Neuron (in vitro differentiated cells): ENCODE measurements at regions not wholly inside any gene's neighbourhood (a gene's known extent, or its start where the extent isn't known, plus 50 kb on each side); places are given as distances from the start of the nearest gene placed in this dataset.

Source experiments
- H2AFZ ChIP-seq: one replicate; pipeline ENCODE4 v1.6.1; 2013; ENCODE audit warnings: low read depth, mild to moderate bottlenecking, inconsistent platforms, low read length, moderate library complexity
- H3K27me3 ChIP-seq: one replicate; pipeline ENCODE4 v1.6.1; 2013; ENCODE audit warnings: low read length; ENCODE audit not compliant: insufficient read depth
- H3K36me3 ChIP-seq: one replicate; pipeline ENCODE4 v1.6.1; 2013; ENCODE audit warnings: low read length; ENCODE audit not compliant: insufficient read depth
- H3K4me1 ChIP-seq: one replicate; pipeline ENCODE4 v1.6.1; 2013; ENCODE audit warnings: low read length; ENCODE audit not compliant: insufficient read depth
- H3K4me3 ChIP-seq: 2 replicates; pipeline ENCODE4 v1.5.1; 2013; ENCODE audit warnings: mild to moderate bottlenecking, low read length, moderate library complexity
- H3K9me3 ChIP-seq: one replicate; pipeline ENCODE4 v1.6.1; 2013; ENCODE audit warnings: low read length

DNA sequence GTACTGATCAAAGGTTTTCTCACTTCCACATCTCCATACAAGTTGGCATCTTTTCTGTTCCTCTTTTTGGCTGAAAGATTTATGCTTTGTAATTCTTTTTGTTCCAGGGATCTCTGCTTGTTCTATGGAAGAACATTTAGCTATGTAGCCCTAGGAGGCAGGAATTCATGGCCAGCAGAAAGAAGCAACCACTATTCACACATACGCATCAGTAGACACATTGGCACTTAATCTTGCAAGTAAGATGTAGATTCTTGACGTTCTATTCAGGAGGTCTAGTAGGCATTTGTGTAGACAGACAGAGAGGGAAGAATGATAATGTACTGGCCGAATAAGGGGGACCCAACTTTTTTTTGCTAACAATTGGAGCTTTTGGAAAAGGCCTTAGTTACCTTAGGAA is 336.0 kb downstream of the NUF2 start:
- Histone ChIP-seq H3K9me3 (no peaks in the 10 kb centered on the region), H2AFZ (no peak overlapping the region), H3K27me3 (no peaks in the 10 kb centered on the region), H3K36me3 (no peaks in the 10 kb centered on the region), H3K4me3 (no peak overlapping the region), H3K4me1 (no peaks in the 10 kb centered on the region)

DNA sequence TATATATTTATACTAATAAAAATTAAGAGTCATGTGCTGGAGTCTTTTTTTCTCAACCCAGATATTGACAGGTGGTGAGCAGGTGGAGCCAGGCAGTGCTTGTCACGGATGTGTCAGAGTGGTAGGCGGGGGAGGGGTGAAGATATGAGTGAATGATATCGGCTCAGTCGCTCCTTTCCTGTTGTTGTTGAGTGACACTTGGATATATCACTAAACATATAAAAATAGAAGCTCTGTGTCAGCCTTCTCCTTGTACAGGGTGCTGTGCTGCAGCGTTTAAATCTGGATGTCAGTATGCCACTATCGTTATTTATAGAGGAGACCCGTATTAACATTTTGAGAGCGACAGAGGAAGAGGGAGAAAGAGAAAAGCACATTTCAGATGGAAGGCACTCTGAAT is 339.6 kb downstream of the NUF2 start:
- no peak overlapping the region for H2AFZ ChIP-seq
- H3K4me3 ChIP-seq, result no peak overlapping the region
- no peaks in the 10 kb centered on the region for H3K4me1 ChIP-seq
- H3K9me3 ChIP-seq, result no peaks in the 10 kb centered on the region
- no peaks in the 10 kb centered on the region for H3K27me3 ChIP-seq
- H3K36me3 ChIP-seq, result no peaks in the 10 kb centered on the region

DNA sequence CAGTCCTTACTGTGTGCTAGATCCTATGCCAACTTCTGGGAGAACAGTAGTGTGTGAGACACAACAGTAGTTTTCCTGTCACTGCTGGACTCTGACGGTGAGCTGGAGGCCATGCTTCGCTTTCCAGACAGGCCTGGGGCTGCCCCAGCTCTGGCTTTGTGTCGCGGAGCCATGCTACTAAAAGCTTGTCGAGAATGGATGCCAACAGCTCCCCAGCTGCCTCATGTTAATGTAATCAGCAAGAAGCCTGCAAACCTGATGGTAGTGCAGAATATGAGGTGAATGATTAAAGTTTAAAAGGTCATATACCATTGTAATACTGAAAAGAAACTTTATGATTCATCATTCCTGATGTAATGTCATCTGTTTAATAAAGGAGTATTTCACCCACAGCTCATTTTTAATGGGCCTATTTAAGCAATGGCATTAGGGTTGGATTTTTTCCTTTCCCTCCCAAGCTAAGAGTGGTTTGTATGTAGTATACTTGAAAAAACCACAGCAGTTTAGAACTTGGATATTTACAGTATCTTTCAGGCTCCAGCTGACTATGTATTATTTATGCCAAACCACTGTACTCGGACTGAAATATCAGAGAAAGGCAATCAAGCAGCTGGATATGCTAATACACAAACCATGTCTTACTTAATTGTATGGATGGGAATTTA is 343.0 kb downstream of the NUF2 start:
- Histone ChIP-seq H3K27me3 (no peaks in the 10 kb centered on the region), H3K4me3 (no peak overlapping the region), H2AFZ (no peak overlapping the region), H3K4me1 (no peaks in the 10 kb centered on the region), H3K36me3 (no peaks in the 10 kb centered on the region), H3K9me3 (no peaks in the 10 kb centered on the region)

DNA sequence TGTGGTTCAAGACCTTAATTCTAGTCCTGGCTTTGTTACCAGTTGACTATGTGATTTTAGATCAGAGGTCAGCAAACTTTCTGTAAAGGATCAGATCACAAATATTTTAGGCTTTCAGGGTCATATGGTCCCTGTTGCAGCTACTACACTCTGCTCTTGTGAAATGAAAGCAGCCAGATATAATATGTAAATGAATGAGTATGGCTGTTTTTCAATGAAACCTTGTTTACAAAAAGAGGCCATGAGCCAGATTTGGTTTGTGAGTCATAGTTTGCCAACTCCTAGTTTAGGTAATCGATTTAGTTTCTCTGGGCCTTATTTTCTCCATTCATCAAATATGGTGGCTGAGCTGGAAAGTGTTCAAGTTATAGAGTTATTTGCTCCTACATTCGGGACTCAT is 346.7 kb downstream of the NUF2 start:
- Histone ChIP-seq H3K9me3 (no peaks in the 10 kb centered on the region), H3K4me1 (no peaks in the 10 kb centered on the region), H3K4me3 (no peak overlapping the region)

DNA sequence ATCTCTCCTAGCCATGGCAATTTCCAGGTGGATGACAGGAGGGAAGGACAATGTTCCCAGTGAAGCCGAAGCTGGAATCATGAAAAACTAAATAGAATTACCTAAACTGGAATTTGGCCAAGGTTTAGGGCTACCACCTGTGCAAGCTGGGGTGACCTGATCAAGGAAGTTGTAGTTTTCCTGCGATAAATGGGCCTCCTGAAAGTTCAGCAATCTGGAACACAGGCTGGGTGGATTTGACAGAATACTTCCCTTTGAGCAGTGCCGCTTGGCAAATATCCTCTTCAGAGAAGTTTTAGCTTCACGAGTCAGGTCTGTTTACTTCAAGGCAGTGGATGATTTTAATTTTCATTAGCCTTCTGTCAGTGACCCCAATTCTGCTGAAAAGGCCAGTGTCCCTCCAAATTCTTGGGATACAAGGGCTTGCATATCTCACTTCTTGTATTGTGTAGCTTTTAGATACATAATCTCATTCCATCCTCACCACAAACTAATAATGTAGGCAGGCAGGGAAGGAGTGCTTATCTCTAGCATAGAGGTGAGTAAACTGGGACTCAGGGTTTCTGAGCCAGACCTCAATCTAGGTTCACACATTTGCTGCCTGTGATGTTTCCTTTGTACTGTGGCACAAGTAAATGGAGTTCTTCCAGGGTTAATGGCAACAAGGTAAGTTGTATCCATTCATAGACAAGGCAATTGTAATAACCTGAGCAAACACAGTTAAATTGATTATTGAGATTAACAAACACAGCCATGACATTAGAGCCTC is 349.4 kb downstream of the NUF2 start:
- Histone ChIP-seq H3K4me3 (no peak overlapping the region), H3K36me3 (no peaks in the 10 kb centered on the region), H3K9me3 (no peaks in the 10 kb centered on the region), H3K4me1 (no peaks in the 10 kb centered on the region), H2AFZ (no peak overlapping the region), H3K27me3 (no peaks in the 10 kb centered on the region)

More for the DNA sequence above, 346.7 kb downstream of the NUF2 start:
- no peaks in the 10 kb centered on the region for H3K36me3 ChIP-seq
- no peaks in the 10 kb centered on the region for H3K27me3 ChIP-seq
- H2AFZ ChIP-seq, result no peak overlapping the region

DNA sequence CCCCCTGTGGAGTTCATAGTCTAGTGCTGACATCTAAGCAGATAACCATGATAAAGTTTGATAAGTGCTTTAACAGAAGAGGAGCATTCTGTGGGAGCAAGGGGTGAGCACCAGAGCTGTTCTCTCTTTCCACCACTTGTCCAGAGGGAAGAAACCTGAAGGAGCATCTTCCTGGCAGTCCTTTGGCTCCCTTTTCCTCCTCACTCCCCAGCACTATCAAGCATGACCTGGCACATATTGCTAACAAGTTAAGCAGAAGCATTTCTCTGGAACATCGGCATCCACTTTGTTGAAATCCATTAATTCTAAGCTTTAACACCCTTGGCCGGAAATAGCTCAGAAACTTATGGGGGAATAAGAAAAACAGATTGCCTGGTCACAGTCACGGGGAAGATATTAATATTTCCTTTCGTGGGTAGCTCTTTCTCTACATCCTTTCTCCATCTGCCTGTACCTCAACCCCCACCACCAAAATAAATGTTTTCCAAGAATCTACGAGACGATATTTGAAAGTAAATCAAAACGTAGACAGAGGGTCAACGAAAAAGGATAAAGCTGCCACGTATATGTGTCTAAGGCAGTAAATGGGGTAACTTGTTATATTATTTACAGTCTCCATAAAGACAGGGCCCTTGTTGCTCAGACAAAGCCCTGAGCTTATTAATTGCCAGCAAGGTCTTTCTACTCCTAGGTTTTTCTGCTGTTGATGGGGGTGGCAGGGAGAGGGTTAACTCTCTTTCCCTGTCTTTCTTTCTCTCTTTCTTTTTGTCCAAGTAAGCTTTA is 351.4 kb downstream of the NUF2 start:
- Histone ChIP-seq H2AFZ (no peak overlapping the region), H3K27me3 (no peaks in the 10 kb centered on the region), H3K9me3 (no peaks in the 10 kb centered on the region), H3K36me3 (no peaks in the 10 kb centered on the region), H3K4me3 (no peak overlapping the region), H3K4me1 (no peaks in the 10 kb centered on the region)

DNA sequence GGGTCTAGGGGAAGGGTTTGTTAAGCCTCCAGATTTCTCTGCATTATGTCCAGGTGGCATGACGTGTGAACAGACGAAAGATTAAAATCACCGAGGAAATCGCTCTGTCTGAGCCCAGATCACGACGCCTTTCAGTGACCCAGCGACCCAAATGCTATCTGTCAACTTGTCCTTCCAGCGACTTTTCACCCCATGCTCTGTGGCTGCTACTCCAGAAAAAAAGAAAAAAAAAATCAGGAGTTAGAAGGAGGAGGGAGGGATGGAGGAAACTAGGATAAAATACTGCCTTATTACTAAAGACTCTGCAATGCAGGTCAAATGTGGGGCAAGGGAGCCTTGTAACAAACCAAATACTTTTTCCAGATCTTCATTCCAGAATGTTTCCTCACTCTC is 352.0 kb downstream of the NUF2 start:
- no peaks in the 10 kb centered on the region for H3K9me3 ChIP-seq
- H3K4me3 ChIP-seq, result no peak overlapping the region
- H3K4me1 ChIP-seq, result no peaks in the 10 kb centered on the region
- no peaks in the 10 kb centered on the region for H3K36me3 ChIP-seq
- H2AFZ ChIP-seq, result no peak overlapping the region
- no peaks in the 10 kb centered on the region for H3K27me3 ChIP-seq

DNA sequence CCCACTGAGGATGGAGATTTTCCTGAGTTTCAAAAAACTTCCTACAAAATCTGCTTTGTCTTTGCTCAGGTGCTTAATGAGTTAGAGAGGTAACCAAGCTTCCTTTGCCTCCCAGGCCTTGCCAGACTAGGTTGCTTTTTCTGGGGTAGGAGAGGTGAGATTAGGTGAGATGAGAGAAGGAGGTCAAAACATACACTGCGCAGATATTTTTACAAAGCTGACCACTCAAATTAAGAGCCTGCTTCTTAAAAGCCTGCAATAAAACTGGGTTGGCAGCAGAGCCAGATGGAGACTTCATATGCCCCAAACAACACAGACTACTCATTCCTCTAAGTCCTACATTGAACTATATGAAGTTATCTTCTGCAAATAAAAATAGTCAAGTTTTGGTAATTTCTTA is 352.5 kb downstream of the NUF2 start:
- no peaks in the 10 kb centered on the region for H3K4me1 ChIP-seq
- H3K9me3 ChIP-seq, result no peaks in the 10 kb centered on the region
- H3K4me3 ChIP-seq, result no peak overlapping the region
- H3K27me3 ChIP-seq, result no peaks in the 10 kb centered on the region
- no peaks in the 10 kb centered on the region for H3K36me3 ChIP-seq
- H2AFZ ChIP-seq, result no peak overlapping the region

DNA sequence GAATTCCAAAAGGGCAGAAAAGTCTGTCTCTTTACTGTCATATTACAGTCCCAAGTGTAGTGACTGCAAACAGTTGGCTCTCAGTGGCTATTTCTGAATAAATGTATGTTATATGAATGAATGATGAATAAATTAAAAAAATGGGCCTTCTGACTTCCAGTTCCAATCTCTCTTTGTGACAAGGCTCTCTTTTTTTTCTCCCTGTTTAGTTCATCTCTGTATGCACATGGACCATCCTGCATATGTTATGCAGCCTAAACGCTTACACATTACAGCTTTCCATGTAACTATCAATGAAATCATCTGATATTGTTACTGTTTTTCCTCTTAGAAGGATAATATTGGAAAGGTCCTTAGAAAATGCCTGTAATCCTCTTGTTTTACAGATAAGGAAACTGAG is 363.0 kb downstream of the NUF2 start:
- H3K4me1 ChIP-seq, result no peaks in the 10 kb centered on the region
- H3K36me3 ChIP-seq, result no peaks in the 10 kb centered on the region
- no peaks in the 10 kb centered on the region for H3K27me3 ChIP-seq
- H3K4me3 ChIP-seq, result no peak overlapping the region
- no peak overlapping the region for H2AFZ ChIP-seq
- no peaks in the 10 kb centered on the region for H3K9me3 ChIP-seq

DNA sequence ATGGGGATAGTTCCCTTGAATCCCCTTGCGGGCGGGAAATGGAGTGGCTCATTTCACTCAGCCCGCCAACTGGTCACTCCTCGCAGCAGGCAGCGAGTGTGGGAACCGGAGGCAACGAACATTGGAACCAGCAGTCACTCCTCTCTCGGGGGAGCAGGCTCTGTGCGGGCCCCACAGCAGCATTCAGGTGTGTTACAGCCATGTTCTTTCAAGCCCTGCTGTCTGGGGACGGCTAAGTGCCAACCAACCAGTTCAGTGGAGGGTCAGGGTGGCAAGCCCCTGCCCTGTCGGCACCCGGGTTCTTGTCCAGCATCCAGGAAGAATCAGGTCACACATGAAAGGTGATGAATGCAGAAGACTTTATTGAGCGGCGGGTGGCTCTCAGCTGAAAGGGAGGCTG is 370.5 kb downstream of the NUF2 start:
- H3K27me3 ChIP-seq, result no peaks in the 10 kb centered on the region
- no peaks in the 10 kb centered on the region for H3K36me3 ChIP-seq
- H3K4me1 ChIP-seq, result no peaks in the 10 kb centered on the region
- H2AFZ ChIP-seq, result no peak overlapping the region
- no peak overlapping the region for H3K4me3 ChIP-seq
- no peaks in the 10 kb centered on the region for H3K9me3 ChIP-seq

DNA sequence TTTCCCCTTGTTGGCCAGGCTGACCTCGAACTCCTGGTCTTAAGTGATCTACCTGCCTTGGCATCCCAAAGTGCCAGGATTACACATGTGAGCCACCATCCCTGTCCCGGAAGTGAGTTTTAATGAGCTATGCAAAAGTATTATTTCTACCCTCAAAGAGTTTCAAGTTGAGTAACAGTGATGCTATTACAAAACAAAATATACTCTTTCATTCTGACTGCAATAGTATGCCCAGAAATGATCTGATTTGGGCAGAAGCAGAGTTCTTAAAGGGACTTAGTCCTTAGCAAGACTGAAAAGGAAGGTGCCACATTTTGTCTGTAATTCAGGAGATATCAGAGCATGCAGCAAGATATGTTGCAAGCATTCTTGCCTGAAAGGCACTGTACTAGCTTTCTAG is 375.4 kb downstream of the NUF2 start:
- Histone ChIP-seq H3K4me3 (no peak overlapping the region), H3K36me3 (no peaks in the 10 kb centered on the region), H3K27me3 (no peaks in the 10 kb centered on the region), H3K9me3 (no peaks in the 10 kb centered on the region), H3K4me1 (no peaks in the 10 kb centered on the region), H2AFZ (no peak overlapping the region)

DNA sequence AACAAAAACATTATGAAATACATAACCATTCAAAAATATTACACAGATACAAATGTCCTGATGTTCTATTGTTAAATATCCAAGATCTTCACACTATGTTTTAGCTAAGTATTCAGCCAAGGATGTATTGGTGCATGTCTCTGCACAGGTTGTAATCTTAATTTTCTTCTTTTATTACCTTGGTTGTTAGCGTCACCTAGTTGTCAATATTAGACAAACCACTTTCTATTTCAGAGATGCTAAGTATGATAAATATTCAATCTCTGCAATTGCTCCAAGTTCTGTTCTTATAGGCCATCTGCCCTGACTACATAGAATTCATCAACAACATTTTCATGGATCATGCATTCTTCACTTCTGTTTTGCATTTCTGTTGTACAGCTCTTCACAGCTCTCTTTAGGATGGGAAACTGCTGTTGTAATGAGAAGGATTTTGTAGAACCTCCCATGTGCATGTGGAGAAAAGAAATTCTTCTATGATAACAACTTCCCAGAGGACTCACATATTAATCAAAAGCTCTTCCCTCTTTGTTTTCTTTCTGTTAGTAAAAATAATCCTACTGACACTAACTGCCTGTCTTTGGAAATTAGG is 380.1 kb downstream of the NUF2 start:
- no peaks in the 10 kb centered on the region for H3K36me3 ChIP-seq
- H3K9me3 ChIP-seq, result no peaks in the 10 kb centered on the region
- H3K4me3 ChIP-seq, result no peak overlapping the region
- H3K27me3 ChIP-seq, result no peaks in the 10 kb centered on the region
- H2AFZ ChIP-seq, result no peak overlapping the region
- H3K4me1 ChIP-seq, result no peaks in the 10 kb centered on the region

DNA sequence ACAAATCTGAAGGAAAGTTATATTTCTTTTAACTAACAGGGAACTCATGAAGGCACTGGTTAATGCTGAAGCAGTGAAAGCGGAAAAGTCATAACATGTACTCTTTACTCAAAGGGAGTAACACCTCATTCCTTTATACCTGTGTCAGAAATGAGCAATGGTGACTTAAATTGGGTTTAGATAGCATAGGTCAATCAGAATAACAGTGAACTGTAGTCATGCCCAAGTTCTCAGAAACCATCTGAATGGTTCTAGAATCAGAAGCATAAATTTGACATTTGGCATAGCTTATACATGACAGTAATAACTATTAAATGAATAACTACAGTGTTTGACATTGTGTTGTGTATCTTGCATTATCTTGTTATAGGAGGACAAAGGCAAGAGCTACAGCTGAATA is 382.0 kb downstream of the NUF2 start:
- Histone ChIP-seq H3K4me1 (no peaks in the 10 kb centered on the region), H2AFZ (no peak overlapping the region), H3K36me3 (no peaks in the 10 kb centered on the region), H3K27me3 (no peaks in the 10 kb centered on the region), H3K9me3 (no peaks in the 10 kb centered on the region), H3K4me3 (no peak overlapping the region)
